ENCODE measurements at regions not wholly inside any gene's neighbourhood (a gene's known extent, or its start where the extent isn't known, plus 50 kb on each side); places are given as distances from the start of the nearest gene placed in this dataset.

GRCh38 chr3:86634361-86634760 is 356.6 kb downstream of the VGLL3 start:
- TF ChIP-seq, protein P1, sequence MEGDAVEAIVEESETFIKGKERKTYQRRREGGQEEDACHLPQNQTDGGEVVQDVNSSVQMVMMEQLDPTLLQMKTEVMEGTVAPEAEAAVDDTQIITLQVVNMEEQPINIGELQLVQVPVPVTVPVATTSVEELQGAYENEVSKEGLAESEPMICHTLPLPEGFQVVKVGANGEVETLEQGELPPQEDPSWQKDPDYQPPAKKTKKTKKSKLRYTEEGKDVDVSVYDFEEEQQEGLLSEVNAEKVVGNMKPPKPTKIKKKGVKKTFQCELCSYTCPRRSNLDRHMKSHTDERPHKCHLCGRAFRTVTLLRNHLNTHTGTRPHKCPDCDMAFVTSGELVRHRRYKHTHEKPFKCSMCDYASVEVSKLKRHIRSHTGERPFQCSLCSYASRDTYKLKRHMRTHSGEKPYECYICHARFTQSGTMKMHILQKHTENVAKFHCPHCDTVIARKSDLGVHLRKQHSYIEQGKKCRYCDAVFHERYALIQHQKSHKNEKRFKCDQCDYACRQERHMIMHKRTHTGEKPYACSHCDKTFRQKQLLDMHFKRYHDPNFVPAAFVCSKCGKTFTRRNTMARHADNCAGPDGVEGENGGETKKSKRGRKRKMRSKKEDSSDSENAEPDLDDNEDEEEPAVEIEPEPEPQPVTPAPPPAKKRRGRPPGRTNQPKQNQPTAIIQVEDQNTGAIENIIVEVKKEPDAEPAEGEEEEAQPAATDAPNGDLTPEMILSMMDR (IDR thresholded peaks at IDR 0.05; ENCODE audit: low read depth, low read length): no peak
- no peak for TF ChIP-seq EZH2phosphoT487 (IDR thresholded peaks at IDR 0.05; ENCODE audit: low read depth)
